ENCODE measurements at regions not wholly inside any gene's neighbourhood (a gene's known extent, or its start where the extent isn't known, plus 50 kb on each side); places are given as distances from the start of the nearest gene placed in this dataset.

DNA sequence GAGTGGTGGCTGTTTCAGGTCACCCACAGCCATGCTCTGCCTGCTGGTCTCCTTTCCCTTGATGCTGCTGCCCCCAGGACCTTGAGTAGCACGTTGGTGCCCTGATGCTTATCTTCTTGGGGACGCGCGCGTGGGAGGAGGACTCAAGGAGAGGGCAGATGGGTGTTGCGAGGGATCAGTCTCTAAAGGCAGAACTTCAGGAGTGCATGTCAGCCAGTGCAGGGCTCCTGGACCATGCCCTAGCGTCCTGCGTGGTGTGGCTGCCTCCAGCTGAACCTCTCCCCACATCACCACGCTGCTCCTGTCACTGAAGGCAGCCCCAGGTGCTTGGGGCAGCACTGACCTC lies 62.5 kb upstream of the GLI2 start:
- no peak for DNase-seq
- intact Hi-C loops (cut with DNase I) = loop anchor here (10.0 kb wide), 1 partner anchor 158 kb away; no protein-coding TSS in a partner anchor

DNA sequence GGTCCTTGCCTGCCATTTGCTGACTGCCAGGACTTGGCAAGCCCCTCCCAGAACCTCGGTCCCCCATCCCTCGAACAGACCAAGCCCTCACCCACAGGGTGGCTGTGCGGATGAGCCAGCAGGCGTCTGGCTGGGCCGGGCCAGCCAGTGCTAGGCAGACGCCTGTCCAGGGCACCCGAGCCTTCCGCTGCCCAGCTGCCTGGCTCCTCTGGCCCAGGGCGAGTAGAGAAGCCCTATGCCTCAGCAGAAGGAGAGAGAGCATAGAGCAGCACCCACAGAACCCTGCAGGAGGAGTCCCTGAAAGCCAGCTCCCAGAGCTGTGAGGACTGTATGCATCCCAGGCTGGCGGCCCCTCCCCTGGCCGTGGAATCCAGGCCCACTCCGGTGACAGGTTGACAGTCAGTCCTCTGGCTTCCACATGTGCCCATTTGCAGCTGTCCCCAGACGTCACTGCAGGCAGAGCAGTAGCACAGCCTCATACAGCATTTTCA lies 62.1 kb upstream of the GLI2 start:
- intact Hi-C loops (cut with DNase I) = loop anchor here (10.0 kb wide), 1 partner anchor 159 kb away; no protein-coding TSS in a partner anchor
- DNase-seq = peak in 1 of 10 donors; percentile 72

DNA sequence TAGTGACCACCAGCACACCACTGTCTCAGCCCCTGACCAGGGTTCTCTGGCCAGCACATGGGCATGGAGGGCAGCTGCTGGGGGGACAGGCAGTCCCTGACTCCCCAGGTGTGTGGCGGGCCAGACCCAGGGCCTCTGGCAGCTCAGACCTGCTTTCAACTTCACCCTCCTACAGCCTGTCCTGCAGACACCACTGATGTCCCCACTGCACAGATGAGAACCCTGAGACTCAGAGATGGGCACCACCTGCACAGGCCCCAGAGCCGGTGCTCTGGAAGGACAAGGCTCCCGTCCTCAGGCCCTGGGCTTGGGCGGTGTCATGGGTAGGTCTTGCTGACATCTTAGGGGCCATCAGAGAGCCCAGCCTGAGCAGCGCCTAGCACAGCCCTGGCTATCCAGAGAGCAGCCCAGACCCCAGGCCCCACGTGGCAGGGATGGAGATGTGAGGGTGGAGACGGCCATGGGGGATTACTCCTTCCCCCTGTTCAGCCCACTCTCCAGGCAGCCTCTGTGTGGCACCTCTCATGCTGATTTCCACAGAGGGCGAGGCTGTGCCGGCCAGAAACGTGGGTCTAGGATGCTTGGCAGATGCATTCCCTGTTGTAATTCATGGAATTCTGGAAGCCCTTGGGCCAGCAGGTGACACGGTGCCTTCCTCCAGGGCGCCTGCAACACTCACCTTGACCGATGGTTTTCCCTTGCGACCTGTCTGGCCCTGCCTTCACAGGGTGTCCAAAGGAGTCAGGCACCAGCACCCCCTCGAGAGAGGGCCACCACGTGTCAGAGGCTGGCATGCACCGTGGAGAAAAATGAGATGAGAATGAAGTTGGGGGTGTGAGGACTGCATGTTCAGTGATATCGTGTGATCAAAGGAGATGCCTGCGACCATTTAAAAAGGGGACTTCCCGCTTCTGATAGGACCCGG lies 61.2 kb upstream of the GLI2 start:
- intact Hi-C loops (cut with DNase I) = loop anchor here (10.0 kb wide), 1 partner anchor 160 kb away; no protein-coding TSS in a partner anchor
- DNase-seq = peak in 1 of 10 donors; percentile 74

DNA sequence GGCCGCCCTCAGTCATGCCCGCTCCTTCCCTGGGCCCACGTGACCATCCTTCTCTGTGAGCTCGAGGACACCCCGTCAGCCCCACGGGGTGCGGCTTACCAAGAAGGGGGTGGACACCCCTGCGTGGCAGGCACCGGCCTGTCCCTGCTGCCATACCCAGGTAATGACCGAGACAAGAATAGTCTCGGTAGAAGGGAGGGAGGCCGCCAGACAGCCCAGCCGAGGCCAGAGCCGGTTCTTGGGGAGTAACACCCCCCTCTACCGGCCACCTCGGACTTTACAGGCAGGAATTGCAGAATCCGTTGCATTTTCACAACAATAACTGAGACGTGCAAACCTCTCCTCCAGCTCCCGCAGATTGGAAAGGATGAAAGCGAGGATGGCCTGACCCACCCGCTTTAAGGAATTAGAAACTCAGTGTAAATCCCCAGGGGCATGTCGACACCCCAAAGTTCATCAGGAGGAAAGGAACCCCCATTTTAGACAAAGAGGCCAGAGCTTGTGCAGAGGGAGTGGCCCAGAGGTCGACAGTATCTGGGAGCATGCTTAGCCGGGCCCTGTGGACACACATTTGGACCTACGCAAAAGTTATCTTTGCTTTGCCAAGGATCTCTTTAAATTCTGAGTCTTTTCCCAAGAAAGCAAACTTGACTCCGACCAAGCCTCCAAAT lies 60.1 kb upstream of the GLI2 start:
- DNase-seq = peak in 5 of 10 donors; percentile 34 to 86 (median 57)
- intact Hi-C loops (cut with DNase I) = loop anchor here (10.0 kb wide), 1 partner anchor 161 kb away; no protein-coding TSS in a partner anchor

DNA sequence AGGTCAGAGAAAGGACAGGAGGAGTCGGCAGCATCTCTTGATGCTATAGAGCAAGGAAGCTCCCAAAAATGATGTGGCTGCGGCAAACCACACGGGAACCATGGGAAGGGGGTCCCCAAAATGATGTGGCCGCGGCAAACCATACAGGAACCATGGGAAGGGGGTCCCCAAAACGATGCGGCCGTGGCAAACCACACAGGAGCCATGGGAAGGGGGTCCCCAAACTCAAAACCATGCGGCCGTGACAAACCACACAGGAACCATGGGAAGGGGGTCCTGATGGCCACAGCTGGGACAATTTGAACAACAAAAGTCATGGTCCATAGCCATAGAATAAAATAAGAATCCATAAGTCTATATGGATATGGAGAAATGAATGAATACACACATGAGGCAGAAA lies 58.4 kb upstream of the GLI2 start:
- no peak for DNase-seq
- intact Hi-C loops (cut with DNase I) = loop anchor here (10.0 kb wide), 1 partner anchor 162 kb away; no protein-coding TSS in a partner anchor

DNA sequence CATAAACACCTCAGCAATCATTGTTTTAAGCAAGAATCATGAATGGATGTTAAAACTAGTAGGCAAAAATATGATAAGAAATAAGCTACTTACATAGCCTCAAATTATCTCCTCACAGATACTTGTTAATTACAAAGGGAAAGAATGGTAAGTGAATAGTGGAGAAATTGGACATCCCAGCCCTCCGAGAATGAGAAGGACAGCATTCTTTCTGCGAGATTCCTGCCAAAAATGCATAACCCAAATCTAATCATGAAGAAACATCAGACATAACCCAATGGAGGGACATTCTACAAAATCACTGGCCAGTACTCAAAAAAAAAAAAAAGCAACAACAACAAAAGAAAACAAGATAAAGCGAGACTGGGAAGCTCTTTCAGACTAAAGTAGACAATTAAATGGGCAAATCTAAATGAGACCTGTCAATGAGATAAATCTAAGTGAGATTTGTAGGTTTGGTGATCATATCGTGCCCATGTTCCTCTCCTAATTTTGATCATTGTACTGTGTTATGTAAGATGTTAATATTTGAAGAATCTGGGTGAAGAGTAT lies 57.9 kb upstream of the GLI2 start:
- intact Hi-C loops (cut with DNase I) = loop anchor here (10.0 kb wide), 1 partner anchor 163 kb away; no protein-coding TSS in a partner anchor

DNA sequence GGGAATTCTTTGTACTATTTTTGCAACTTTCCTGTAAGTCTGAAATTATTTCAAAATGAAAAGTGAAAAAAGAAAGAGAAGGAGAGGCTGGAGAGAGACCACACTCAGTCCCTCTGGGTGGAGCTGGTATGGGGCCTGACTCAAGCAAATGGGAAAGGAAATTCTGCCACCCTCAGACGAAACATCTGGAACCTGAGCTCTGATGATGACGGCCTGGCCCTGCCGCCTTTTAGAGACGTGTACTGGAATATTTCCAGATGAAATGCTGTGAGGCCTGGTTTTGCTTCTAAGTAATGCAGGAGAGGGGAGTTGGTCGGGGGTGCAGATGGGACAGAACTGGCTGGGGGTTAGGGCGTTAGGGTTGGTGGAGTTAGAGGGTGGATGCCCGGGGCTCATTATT lies 57.4 kb upstream of the GLI2 start:
- DNase-seq = no peak
- intact Hi-C loops (cut with DNase I) = loop anchor here (10.0 kb wide), 1 partner anchor 163 kb away; no protein-coding TSS in a partner anchor

More for the DNA sequence above, 57.9 kb upstream of the GLI2 start:
- DNase-seq = no peak

DNA sequence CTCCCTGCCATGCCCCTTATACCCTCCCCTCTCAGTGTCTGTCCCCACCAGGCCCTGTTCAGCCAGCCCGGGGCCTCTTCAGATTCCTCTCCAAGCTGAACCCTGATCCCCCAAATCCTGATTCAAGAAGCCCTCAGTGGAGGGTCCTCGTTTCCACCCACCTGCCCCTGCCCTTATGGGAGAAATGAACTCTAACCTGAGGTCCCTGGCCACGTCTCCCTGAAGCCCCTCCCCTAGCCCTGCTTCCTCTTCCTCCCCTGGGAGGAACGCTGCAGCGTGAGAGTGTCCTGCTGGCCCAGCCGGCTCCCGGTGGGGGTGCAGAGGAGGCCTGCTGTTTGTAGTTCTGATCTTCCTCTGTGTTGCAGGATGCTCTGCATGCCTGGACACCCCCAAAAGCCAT lies 56.7 kb upstream of the GLI2 start:
- DNase-seq = no peak
- intact Hi-C loops (cut with DNase I) = loop anchor here (10.0 kb wide), 1 partner anchor 164 kb away; no protein-coding TSS in a partner anchor

DNA sequence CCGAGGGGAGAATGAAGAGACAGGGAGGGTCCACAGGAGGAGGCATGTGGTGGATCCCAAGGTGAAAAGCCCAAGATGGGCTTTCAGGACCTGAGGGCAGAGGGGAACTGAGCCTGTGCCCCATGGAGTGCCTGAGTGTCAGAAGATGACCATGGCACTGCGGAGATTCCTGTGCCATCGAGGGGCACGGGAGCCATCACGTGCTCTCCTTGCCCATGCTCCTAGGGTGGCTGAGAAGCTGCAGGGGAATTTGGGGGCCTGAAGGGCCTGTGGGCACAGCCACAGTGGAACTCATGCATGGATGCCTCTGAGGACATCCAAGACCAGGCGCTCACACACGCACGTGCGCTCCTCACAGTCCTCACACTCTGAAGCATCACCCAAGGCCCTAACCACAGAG lies 56.1 kb upstream of the GLI2 start:
- no peak for DNase-seq
- intact Hi-C loops (cut with DNase I) = loop anchor here (10.0 kb wide), 1 partner anchor 165 kb away; no protein-coding TSS in a partner anchor

DNA sequence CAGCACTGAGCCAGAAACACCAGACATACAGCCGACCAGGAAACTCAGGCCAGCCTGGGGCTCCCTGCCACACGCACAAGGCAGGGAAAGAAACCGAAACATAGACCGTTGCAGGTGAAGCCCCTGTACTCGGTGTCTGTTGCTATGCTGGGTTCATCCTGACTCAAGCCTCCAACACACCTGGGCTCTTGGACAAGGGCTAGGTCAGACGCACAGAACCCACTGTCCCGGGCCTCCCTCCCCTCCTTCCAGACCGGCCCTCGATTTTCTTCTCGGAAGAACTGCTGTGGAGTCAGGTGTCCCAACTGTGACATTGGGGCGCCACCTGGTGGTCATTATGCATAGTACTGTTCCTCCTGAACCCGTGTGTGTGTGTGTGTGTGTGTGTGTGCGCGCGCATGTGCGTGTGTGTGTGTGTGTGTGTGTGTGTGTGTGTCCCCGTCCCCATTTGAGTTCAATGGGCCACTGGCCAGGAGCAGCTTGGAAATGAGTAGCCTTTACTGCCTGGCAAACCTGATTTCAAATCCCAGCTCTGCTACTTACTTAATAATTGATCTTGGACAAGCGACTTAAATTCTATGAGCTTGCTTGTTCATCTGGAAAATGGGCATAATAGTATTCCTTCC lies 55.4 kb upstream of the GLI2 start:
- intact Hi-C loops (cut with DNase I) = loop anchor here (1.0 to 5.0 kb wide), 2 partner anchors 337 to 568 kb away; no protein-coding TSS in a partner anchor

DNA sequence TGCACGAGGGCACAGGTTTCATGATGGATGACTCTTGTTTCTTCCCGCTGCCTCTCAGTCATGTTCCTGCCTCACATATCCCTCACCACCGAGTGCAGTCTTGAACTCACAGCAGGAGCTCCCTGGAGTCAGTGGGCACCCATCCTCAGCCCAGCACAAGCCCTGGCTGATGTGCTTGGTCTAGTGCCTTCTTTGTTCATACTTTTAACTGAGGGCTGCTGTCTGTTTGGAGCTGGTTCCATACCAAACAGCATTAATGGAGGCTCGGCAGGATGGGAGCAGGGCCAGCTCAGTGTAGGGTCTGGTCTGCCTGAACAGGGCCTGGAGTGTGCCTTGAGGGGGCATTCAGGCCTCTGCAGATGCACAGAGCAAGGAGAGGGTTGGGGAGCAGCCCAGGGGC lies 54.5 kb upstream of the GLI2 start:
- no peak for DNase-seq
- intact Hi-C loops (cut with DNase I) = loop anchor here (5.0 kb wide), 1 partner anchor 569 kb away; no protein-coding TSS in a partner anchor

More for the DNA sequence above, 55.4 kb upstream of the GLI2 start:
- DNase-seq = peak; percentile 61 to 97 (median 86)

DNA sequence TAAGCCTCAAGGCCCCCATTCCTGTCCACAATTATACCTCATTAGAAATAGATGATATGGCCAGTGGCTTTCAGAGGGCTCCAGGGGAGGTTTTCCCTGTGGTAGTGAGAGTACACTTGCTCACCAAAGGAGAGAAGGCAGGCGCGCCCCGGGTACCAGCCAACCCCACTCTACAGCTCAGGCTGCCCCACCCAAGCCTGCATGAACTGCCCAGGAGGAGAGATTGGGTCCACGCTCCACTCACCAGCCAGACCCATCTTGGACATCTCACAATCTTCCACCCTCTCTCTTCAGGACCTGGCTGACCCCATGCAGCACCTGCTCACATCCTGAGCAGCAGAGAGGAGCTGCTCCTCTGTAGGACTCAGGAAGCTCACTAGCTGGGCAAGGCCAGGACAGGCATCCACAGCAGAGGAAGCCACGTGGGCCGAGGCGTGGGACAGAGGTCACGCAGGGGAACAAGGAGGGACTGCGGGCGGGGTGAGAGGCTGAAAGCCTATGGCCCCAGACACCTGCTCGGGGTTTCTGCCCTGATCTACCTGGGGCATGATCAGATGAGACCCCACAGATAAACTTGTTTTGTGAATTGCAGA lies 53.9 kb upstream of the GLI2 start:
- intact Hi-C loops (cut with DNase I) = loop anchor here (5.0 kb wide), 1 partner anchor 569 kb away; no protein-coding TSS in a partner anchor
- DNase-seq = peak in 1 of 10 donors; percentile 71

DNA sequence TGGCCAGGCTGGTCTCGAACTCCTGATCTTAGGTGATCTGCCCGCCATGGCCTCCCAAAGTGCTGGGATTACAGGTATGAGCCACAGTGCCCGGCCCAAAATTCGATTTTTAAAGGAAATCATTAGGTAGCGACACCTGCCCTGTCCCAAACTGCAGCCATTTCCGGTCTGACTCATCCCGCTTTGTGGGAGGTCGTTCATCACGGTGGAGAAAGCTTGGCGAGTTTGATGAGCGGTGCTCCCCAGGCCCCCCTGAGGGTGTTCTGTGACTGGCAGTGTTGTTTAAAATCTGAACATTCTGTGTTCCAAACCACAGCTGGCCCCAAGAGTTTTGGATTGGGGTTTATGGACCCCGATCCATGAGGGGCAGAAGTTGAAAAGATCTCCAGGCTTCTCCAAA lies 53.0 kb upstream of the GLI2 start:
- intact Hi-C loops (cut with DNase I) = loop anchor here (5.0 kb wide), 1 partner anchor 570 kb away; no protein-coding TSS in a partner anchor
- no peak for DNase-seq

DNA sequence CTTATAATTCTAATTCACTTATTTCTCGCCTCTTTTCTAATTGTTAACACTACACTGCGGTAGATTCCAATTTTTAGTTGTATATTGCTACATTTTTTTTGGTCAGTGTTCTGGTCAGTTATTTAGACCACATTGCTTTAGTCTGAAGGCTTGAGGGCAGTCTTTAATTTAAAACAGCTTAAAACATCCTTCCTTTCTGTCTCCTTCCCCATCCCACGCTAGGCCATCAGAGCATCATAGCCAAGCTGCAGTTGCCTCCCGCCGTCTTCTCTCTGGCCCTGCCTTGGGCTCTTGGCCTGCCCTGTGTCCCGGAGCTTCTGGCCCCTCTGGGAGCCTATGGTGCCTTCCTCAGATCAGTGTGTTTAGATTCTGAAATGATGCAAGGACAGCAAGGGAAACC lies 52.6 kb upstream of the GLI2 start:
- peak in 1 of 10 donors; percentile 55 for DNase-seq
- intact Hi-C loops (cut with DNase I) = loop anchor here (5.0 kb wide), 1 partner anchor 571 kb away; no protein-coding TSS in a partner anchor

DNA sequence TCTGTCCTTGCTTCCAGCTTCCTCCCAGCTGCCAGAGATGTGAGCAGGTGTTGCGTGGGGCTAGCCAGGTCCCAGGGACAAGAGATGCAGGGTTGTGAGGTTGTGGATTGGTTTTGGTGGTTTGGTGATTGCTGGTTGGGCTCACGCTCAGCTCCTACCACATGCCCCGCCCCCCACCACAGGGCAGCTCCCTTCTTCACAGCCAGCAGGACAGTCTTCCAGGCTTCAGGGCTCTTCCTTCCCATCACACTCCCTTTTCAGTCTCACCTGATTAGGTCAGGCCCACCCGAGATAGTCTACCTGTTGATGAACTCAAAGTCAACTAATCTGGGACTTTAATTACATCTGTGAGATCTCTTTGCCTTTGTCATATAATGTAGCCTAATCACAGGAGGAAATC lies 52.0 kb upstream of the GLI2 start:
- intact Hi-C loops (cut with DNase I) = loop anchor here (5.0 kb wide), 1 partner anchor 571 kb away; no protein-coding TSS in a partner anchor
- peak in 2 of 10 donors; percentile 19 to 35 for DNase-seq

DNA sequence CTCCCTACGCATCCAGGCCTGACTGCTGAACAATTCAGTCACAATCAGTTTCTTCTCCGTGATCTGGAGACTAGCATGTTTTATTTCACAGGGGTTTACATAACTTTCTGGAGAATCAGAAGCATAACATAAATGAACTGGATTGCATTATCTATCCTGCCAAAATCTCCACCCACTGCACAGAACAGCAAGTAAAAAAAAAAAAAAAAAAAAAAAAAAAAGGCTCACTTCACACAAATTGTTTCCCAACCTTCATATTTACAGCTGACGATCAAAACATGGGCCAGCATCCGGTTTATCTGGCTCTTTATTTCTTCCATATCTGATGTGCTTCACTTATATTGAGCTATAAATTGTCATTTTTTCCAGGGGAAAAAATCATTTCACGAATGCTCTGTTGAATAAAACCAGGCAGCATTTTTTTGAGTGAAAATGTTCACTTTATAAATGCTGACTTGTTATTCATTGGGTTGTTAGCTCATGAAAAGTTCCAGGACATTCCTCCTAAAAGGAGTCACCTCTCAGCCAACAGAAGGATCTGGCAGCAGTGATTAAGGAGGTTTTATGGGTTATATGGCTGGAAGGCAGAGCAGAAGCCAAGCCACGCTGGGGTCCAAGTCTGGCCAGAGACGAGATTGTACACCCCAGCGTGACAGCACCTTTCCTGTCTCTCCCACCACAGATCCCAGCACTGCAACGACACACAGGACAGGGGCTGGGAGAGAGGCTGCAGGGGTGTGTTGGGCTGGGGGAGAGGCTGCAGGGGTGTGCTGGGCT lies 51.2 kb upstream of the GLI2 start:
- peak in 1 of 10 donors; percentile 52 for DNase-seq
- intact Hi-C loops (cut with DNase I) = loop anchor here (5.0 kb wide), 1 partner anchor 572 kb away; no protein-coding TSS in a partner anchor

DNA sequence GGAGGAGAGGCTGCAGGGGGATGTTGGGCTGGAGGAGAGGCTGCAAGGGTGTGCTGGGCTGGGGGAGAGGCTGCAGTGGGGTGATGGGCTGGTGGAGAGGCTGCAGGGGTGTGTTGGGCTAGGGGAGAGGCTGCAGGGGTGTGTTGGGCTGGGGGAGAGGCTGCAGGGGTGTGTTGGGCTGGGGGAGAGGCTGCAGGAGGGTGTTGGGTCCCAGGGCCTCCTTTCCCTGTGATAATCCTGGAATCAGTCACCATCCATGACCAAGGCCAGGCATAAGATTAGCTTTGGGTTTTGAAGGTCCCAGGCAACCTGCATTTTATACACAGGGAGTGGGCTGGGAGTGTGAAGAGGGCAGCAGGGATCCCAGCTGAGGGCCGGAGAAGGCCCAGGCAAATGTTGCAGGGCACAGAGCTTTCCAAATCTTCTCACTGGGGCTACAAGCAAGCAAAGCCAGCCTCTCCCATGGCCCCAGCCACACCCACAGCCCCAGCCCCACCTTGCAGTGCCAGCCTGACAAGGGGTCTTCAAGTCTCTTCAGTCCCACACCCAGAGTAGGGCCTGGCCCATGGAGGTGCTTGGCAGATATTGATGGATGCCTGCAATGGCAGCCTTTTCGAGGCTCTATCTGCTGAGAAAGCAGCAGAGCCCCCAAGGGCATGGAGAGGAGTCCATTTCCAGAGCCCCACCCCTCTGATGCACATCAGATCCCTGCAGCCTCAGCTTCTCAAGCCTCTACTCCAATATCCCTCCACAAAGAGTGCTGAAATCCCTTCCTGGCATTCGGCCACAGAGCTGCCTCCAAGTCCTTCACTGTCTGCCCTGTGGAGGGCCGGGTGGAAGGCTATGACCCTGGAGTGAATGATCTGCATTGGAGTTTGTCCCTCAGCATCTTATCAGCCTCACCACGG lies 50.3 kb upstream of the GLI2 start:
- DNase-seq = peak in 1 of 10 donors; percentile 55
- intact Hi-C loops (cut with DNase I) = no loop called here
